Stromal cell of bone marrow (primary cell): ENCODE measurements at regions not wholly inside any gene's neighbourhood (a gene's known extent, or its start where the extent isn't known, plus 50 kb on each side); places are given as distances from the start of the nearest gene placed in this dataset.
"Not testable (repeated sequence)": the region's sequence is repeated elsewhere in the genome, so short reads cannot be mapped to it uniquely, and the experiment has no call there.

Experiments
- DNase-seq: peaks from one replicate; pipeline ENCODE4 v3.0.0-alpha.2; 2012; ENCODE audit warnings: low read depth

DNA sequence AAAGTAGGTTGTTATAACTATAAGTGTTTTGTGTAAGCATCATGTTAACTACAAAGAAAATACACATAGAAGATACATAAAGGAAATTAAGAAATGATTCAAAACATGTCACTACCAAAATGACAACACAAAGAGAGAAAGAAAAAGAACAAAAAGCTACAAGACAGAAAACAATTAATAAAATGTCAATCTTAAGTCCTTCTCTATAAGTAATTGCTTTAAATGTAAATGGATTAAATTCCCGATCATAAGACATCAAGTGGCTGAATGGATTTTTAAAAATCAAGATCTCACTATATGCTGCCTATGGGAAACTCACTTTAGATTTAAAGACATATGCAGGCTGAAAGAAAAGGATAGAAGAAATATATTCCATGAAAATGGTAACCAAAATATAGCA is 232.3 kb upstream of the NFIA start:
- no peak for DNase-seq

DNA sequence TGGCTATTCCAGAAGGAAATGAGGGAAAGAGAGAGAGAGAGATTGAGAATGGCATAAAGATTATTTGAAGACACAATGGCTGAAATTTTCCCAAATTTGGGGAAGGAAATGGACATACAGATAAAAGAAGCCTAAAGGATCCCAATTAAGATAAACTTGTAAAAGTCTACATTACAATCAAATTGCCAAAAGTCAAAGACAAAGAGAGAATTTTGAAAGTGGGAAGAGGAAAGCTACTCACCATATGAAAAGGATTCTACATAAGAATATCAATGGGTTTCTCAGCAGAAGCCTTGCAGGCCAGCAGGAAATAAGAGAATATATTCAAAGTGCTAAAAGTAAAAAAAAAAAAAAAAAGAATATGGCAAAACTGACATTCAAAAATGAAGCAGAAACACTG is 233.0 kb upstream of the NFIA start:
- DNase-seq = no peak

DNA sequence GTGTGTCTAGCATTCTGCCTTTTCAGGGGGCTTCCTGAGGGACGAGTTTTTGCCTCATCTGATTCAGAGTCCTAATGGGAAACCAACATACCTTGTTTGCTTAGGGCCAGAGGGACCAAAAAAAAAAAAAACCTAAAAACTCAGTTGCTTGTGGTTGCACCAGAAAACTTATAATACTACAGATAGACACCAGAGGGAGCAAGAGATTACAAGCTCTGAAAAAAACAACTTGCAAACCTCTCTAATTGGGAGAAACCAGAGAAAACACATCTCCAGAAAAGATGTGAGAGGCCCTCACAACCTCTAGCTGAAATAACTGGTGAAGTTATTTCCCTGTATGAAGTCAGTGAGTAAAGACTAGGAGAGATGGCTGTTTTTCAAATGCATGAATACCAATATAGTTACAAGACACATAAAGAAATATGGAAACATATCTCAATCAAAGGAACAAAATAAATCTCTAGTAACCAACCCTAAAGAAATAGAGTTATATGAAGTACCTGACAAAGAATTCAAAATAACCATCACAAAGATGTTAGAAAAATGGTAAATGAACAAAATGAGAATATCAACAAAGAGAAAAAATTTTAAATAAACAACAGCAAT is 233.7 kb upstream of the NFIA start:
- peak; percentile 28 for DNase-seq

GRCh38 chr1:60847855-60848582 is 234.3 kb upstream of the NFIA start:
- DNase-seq = no peak

DNA sequence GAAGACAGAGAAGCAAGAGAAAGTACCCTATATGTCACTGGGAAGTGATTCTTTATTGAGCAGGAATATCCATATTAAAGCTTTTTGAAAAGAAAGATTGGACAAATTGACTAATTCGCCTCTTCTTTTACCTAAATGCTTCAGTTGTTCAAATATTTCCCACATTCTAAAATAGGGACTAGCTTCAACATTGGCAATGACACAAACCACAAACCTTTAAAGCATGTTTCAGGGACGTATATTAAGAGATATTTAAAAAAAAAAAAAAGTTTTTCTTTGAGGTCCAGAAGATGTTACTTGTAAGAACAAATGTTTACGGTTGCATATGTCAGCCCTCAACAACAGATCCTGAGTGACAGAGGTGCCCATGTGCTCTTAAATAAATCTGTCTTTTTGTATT is 235.0 kb upstream of the NFIA start:
- no peak for DNase-seq

DNA sequence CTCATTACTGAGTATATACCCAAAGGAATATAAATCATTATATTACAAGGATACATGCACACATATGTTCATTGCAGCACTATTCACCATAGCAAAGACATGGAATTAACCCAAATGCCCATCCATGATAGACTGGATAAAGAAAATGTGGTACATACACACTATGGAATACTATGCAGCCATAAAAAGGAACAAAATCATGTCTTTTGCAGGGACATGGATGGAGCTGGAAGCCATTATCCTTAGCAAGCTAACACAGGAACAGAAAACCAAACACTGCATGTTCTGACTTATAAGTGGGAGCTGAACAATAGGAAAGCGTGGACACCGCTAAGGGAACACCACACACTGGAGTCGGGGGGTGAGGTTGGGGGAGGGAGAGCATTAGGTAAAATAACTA is 236.7 kb upstream of the NFIA start:
- DNase-seq = not testable (repeated sequence)

GRCh38 chr1:60842304-60842703 is 240.1 kb upstream of the NFIA start:
- no peak for DNase-seq

GRCh38 chr1:60841116-60842046 is 241.0 kb upstream of the NFIA start:
- no peak for DNase-seq

GRCh38 chr1:60840476-60840875 is 241.9 kb upstream of the NFIA start:
- DNase-seq = not testable (repeated sequence)

- no peak for DNase-seq
Observed at GRCh38 chr1:60835649-60836048, 246.7 kb upstream of the NFIA start.

DNA sequence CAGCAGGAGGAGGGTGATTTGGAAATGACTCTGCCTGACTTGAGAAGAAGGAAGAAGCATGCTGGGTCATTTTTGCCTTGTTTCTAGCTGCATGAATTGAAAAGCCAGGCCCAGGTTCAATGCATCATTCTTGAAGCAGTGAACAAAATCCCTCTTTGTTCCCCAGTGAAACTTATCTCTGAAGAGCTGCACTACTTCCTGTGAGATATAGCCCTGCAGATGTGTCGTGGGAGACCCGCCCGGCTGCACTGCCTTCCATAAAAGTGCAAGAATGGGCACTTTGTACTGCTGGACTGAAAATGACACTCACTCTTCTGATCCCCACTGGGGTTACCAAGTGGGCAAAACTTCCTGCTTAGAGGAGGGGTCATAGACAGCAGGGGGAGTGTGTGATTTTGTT is 249.2 kb upstream of the NFIA start:
- no peak for DNase-seq

GRCh38 chr1:60832367-60832766 is 250.0 kb upstream of the NFIA start:
- DNase-seq = no peak

- no peak for DNase-seq
Observed at GRCh38 chr1:60831780-60832179, 250.6 kb upstream of the NFIA start.

DNA sequence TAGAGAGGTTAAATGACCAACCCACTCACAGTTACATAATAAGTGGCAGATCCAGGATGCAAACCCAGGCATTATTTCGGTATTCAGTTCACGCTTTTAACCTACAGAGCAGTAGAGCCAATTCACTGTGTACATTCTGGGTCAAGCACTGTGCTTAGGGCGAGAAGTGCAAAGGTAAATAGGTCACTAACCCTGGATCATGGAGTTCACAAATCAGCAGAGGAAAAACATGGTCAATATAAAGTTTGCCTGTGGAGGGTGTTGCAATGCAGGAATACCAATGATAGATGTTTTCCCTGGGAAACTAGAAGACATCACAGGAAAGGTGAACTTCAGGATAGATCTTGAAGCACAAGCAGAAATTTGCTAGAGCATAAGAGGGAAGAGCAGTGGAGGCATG is 253.4 kb upstream of the NFIA start:
- no peak for DNase-seq

- no peak for DNase-seq
Observed at GRCh38 chr1:60826320-60827094, 255.9 kb upstream of the NFIA start.

DNA sequence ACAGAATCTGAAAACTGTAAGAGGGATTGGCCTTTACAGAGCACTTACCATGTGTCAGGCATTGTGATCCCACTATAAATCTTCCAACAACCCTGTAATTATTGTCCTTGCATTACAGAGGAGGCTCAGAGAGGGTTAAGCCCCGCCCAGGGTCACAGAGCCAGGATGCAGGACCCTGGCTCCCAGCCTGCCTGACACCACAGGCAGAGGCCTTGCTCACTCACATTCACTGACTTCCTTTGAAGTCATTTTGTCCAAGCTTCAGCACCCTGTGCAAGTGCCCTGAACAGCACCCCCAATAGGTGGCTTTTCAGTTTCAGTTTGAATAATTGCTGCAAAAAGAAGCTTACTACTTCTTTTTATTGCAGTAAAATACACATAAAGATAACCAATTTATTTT is 256.8 kb upstream of the NFIA start:
- DNase-seq = no peak

- DNase-seq = no peak
Observed at GRCh38 chr1:60823151-60823550, 259.2 kb upstream of the NFIA start.

DNA sequence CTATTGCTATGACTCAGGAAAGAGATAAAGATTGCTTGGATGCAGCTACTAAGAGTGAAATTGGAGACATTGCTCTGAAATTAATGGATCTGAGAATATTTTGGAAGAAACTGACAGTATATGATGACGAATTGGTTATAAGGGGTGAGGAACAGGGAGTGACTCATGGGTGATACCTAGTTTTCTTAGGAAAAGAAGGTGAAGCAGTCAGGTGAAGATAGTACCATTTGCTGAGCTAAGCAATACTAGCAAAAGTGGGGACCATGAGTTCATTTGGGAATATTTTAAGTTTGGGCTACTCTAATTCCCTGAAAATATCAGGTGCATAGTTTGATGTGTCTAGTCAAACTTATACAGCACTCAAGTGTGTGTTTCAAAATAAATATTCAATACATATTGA is 260.1 kb upstream of the NFIA start:
- DNase-seq = no peak

- no peak for DNase-seq
Observed at GRCh38 chr1:60821156-60821555, 261.2 kb upstream of the NFIA start.

DNA sequence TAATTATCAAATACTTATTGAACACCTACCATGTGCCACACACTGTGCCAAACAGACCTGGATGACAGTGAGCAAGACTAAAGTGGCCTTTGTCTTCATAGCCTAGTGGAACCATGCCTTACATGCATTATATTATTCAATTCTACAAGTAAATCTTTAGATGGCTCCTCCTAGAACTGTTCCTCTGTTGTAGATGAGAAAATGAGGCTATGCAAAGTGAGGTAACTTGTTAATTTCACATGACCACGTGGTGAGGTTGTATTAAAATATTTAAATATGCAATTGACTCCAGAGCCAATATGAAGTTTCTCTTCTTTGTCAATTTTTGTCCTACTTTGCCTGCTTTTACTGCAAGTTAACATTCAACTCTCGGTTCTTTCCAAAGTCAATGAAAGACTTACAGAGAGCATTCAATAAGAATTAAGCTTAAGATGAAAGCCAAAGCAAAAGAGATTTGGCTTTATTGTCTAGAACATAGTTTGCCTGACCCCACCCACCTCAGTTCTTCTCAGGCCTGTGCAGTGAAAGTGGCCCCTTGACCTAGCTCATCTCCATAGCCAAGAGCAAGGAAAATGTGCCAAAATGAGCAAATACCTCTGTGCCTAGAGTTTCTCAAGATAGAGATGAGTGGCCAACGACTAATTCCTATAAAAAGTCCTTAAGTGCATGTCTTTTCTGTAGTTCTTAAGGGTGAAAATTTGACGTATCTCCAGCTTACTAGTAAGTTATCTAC is 263.2 kb upstream of the NFIA start:
- no peak for DNase-seq

DNA sequence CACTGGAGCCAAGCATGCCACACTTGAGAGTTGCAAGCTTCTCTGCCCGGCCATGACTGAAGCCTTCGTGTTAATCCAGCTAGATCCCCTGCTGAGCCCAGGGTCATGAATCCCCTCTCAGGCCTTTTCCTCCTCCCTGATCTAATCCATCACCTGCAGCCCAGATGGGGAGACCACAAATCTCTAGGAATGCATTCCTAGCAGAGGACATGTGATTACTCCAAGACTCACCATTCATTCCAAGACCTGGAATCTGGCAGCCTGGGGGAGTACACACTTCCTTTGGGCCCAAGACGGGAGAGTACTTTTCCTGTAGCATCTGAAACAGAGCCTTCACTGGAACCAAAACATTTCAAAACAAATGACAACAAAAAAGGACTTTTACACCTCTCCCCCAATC is 269.3 kb upstream of the NFIA start:
- no peak for DNase-seq
